CD4-positive, alpha-beta T cell (primary cell): ENCODE measurements at regions not wholly inside any gene's neighbourhood (a gene's known extent, or its start where the extent isn't known, plus 50 kb on each side); places are given as distances from the start of the nearest gene placed in this dataset.

ENCODE experiments used
- ATAC-seq: fragments of 200-7000 bp; cut with Tn5 transposase; one replicate; pipeline ENCODE4 v1.10.0; 2022; ENCODE audit warnings: mild to moderate bottlenecking; ENCODE audit not compliant: poor library complexity
- CTCF ChIA-PET: fragments of 350-600 bp; sonication (Branson Sonifier 250); formaldehyde crosslinking; loops from one replicate; lab custom pipeline; 2021; ENCODE audit warnings: antibody characterized with exemption, inconsistent platforms; lab: Charles Lee
- POLR2A ChIA-PET: fragments of 350-600 bp; sonication (Branson Sonifier 250); formaldehyde crosslinking; loops from one replicate; lab custom pipeline; 2021; ENCODE audit warnings: antibody characterized with exemption, inconsistent platforms; lab: Charles Lee
- DNase-seq, 14 experiments: peaks; one replicate each; pipeline ENCODE4 v3.0.0-alpha.2; 2013 to 2020; ENCODE audit warnings: mixed read lengths in 2 of 14
- H3K27ac ChIP-seq, 2 donors: one replicate each; pipeline versions ENCODE4 v1.5.1 to v1.7.0; 2013; ENCODE audit warnings: low read length in 2 of 2, low read depth in 1 of 2, mild to moderate bottlenecking in 1 of 2
- H3K27me3 ChIP-seq, 2 experiments: 1 replicate in 1 of 2; 2 replicates in 1 of 2; pipeline versions ENCODE4 v1.6.1 to v1.7.0; 2013; ENCODE audit warnings: low read length in 2 of 2, control low read depth in 1 of 2, mild to moderate bottlenecking in 1 of 2, moderate library complexity in 1 of 2; ENCODE audit not compliant: insufficient read depth in 2 of 2, control insufficient read depth in 1 of 2
- H3K36me3 ChIP-seq: one replicate; pipeline ENCODE4 v1.6.1; 2013; ENCODE audit warnings: low read length, control low read depth; ENCODE audit not compliant: insufficient read depth
- H3K4me1 ChIP-seq: one replicate; pipeline ENCODE4 v1.6.1; 2013; ENCODE audit warnings: low read length, control low read depth; ENCODE audit not compliant: insufficient read depth
- H3K4me3 ChIP-seq: one replicate; pipeline ENCODE4 v1.5.1; 2013; ENCODE audit warnings: mild to moderate bottlenecking, low read length, moderate library complexity
- H3K9me3 ChIP-seq, 2 experiments: 1 replicate in 1 of 2; 2 replicates in 1 of 2; pipeline versions ENCODE4 v1.6.1 to v1.7.0; 2013; ENCODE audit warnings: low read length in 2 of 2, mild to moderate bottlenecking in 2 of 2, control low read depth in 1 of 2, moderate library complexity in 1 of 2; ENCODE audit not compliant: control insufficient read depth in 1 of 2, insufficient read depth in 1 of 2
- H3K27ac Mint-ChIP-seq: one replicate; pipeline ENCODE4 v1.8.0; 2020; ENCODE audit warnings: mixed read lengths
- H3K27me3 Mint-ChIP-seq: one replicate; pipeline ENCODE4 v1.8.0; 2021; ENCODE audit warnings: mixed read lengths
- H3K36me3 Mint-ChIP-seq: one replicate; pipeline ENCODE4 v1.8.0; 2021; ENCODE audit warnings: low read depth, mixed read lengths
- H3K4me1 Mint-ChIP-seq: one replicate; pipeline ENCODE4 v1.8.0; 2021; ENCODE audit warnings: low read depth, mixed read lengths
- H3K4me3 Mint-ChIP-seq: one replicate; pipeline ENCODE4 v1.8.0; 2020; ENCODE audit warnings: mild to moderate bottlenecking, mixed read lengths
- H3K9me3 Mint-ChIP-seq: one replicate; pipeline ENCODE4 v1.8.0; 2020; ENCODE audit warnings: mixed read lengths
- intact Hi-C, 2 experiments: fragments of 100-400 bp; cut with DNase I in 1 of 2; cut with micrococcal nuclease in 1 of 2; formaldehyde crosslinking; loops; one replicate each; pipeline versions ENCODE4 v1.15.1 to v1.9.0; 2023 to 2025; cut with DNase I, micrococcal nuclease
- TF ChIP-seq, protein P1 (sequence below): fragments of 200-600 bp; IDR thresholded peaks from one replicate; pipeline ENCODE4 v1.8.0; 2022; ENCODE audit warnings: antibody characterized with exemption, mild to moderate bottlenecking

DNA sequence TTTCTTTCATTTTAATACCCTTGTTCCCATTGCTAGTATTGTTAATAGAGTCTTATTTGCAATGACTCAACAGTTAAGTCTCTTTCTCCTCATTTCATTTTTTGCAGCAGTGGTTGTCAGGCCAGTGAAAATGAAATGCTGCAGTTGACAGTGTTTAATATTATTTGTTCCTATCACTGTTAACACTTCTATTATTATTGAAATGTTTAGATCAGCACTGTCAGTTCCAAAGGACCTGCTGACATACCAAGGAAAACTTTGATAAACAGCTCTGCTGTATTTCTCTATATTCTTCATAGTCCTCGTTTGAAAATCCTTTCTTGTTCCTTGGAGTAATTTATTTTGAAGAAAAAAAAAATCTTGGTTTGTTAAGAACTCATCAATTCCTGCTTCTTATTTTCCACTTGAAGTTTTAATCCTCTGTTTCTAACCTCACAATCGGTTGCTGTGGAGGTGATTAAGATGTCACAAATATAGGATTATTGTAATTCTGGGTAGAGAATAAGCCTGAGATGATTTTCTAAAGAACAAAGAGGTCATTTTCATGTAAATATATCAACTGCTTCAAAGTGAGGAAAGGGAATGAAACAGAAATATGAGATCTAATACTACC is 1065.9 kb upstream of the CITED2 start:
- no peak for DNase-seq
- Mint-ChIP-seq H3K9me3 (no peaks in the 10 kb centered on the region), H3K4me3 (no peak overlapping the region), H3K4me1 (no peaks in the 10 kb centered on the region), H3K27me3 (no peaks in the 10 kb centered on the region), H3K27ac (no peak overlapping the region), H3K36me3 (no peaks in the 10 kb centered on the region)
- H3K4me1 ChIP-seq, result no peaks in the 10 kb centered on the region
- no peaks in the 10 kb centered on the region for H3K36me3 ChIP-seq
- no peak for ATAC-seq
- CTCF ChIA-PET, result no interaction called here
- intact Hi-C loops, result loop anchor here in 1 of 2 experiments (10.0 kb wide), 1 partner anchor 1066 kb away; the partner anchor contains the start of gene CITED2
- H3K4me3 ChIP-seq, result no peak overlapping the region
- TF ChIP-seq, protein P1, sequence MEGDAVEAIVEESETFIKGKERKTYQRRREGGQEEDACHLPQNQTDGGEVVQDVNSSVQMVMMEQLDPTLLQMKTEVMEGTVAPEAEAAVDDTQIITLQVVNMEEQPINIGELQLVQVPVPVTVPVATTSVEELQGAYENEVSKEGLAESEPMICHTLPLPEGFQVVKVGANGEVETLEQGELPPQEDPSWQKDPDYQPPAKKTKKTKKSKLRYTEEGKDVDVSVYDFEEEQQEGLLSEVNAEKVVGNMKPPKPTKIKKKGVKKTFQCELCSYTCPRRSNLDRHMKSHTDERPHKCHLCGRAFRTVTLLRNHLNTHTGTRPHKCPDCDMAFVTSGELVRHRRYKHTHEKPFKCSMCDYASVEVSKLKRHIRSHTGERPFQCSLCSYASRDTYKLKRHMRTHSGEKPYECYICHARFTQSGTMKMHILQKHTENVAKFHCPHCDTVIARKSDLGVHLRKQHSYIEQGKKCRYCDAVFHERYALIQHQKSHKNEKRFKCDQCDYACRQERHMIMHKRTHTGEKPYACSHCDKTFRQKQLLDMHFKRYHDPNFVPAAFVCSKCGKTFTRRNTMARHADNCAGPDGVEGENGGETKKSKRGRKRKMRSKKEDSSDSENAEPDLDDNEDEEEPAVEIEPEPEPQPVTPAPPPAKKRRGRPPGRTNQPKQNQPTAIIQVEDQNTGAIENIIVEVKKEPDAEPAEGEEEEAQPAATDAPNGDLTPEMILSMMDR, result no peak
- no peaks in the 10 kb centered on the region for H3K27me3 ChIP-seq
- H3K27ac ChIP-seq, result no peak overlapping the region
- no peaks in the 10 kb centered on the region for H3K9me3 ChIP-seq
- POLR2A ChIA-PET, result no interaction called here

DNA sequence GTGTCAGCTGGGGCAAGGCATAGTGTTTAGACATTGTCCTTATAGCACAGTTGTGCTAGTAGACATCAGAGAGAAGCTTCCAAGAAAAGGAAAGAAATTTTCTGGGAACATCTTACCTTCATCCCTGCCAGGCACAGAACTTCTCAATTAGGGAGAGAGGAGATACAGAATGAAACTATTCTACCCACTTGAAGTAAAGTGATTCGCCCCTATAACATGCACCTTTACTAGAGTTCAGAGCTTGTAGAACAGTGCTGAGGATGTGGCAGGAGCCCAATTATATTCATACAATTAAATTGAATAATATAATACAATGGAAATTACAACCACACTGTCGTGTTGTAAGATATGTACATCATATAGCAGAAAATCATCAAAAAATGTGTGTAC is 1063.9 kb upstream of the CITED2 start:
- no peaks in the 10 kb centered on the region for H3K27me3 Mint-ChIP-seq
- ChIA-PET CTCF (no interaction called here), POLR2A (no interaction called here)
- H3K27me3 ChIP-seq, result no peaks in the 10 kb centered on the region
- H3K27ac Mint-ChIP-seq, result no peak overlapping the region
- no peak for ATAC-seq
- DNase-seq, result no peak
- no peaks in the 10 kb centered on the region for H3K36me3 ChIP-seq
- no peaks in the 10 kb centered on the region for H3K4me1 Mint-ChIP-seq
- H3K4me3 ChIP-seq, result no peak overlapping the region
- H3K36me3 Mint-ChIP-seq, result no peaks in the 10 kb centered on the region
- H3K9me3 Mint-ChIP-seq, result no peaks in the 10 kb centered on the region
- no peaks in the 10 kb centered on the region for H3K4me1 ChIP-seq
- H3K27ac ChIP-seq, result no peak overlapping the region
- H3K9me3 ChIP-seq, result no peaks in the 10 kb centered on the region
- no peak overlapping the region for H3K4me3 Mint-ChIP-seq
- TF ChIP-seq, protein P1, result no peak
- intact Hi-C loops, result no loop called here

DNA sequence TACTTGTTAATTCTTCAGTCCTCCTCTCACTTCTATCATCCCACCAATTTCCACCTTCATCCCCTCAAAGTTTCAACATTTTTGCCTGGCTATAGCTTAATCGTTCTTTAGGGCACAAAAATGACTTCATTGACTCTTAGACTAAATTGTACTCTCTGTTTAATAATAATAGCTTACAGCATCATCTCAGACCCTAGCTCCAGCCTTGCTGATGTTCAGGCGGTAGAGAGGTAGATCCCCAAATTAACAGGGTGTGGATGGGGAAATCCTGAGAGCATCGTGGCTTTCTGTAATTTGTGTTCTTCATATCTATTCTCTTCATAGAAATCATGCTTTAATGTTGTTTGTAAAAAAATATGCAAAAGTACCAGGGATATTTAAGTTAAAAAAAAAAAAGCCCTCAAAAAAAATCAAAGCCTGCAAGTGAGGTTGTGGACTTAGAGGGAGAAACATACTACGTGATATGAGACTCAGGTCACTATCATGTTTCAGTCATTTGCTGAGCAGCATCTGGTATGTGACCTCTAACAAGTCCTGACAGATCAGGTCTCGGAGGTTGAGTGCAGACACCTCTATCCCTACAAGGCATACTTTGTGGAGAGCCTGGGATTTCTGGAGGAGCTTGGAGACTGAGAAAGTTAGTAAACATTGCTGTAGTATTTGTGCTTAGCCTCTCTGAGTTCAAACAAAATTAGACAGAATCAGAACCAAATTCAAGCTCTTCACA is 1063.3 kb upstream of the CITED2 start:
- no peaks in the 10 kb centered on the region for H3K27me3 Mint-ChIP-seq

More for the DNA sequence above, 1063.3 kb upstream of the CITED2 start:
- Histone ChIP-seq H3K27me3 (no peaks in the 10 kb centered on the region), H3K36me3 (no peaks in the 10 kb centered on the region), H3K9me3 (no peaks in the 10 kb centered on the region), H3K4me1 (no peaks in the 10 kb centered on the region), H3K27ac (no peak overlapping the region), H3K4me3 (no peak overlapping the region)
- Mint-ChIP-seq H3K4me3 (no peak overlapping the region), H3K4me1 (no peaks in the 10 kb centered on the region), H3K9me3 (no peaks in the 10 kb centered on the region), H3K27ac (no peak overlapping the region), H3K36me3 (no peaks in the 10 kb centered on the region)
- ChIA-PET POLR2A (no interaction called here), CTCF (no interaction called here)
- DNase-seq, result no peak
- intact Hi-C loops, result no loop called here
- TF ChIP-seq, protein P1, result no peak
- ATAC-seq, result no peak
